ENCODE measurements at regions not wholly inside any gene's neighbourhood (a gene's known extent, or its start where the extent isn't known, plus 50 kb on each side); places are given as distances from the start of the nearest gene placed in this dataset.
A peak's percentile ranks its signal among the peaks of the same experiment; 100 is the strongest.

- no peak for DNase-seq (ENCODE audit: low read depth)
- no peak overlapping the region for H3K4me3 ChIP-seq (ENCODE audit: low read depth, low read length)
- TF ChIP-seq CTCF (IDR thresholded peaks at IDR 0.05; ENCODE audit: insufficient read depth, low read length, poor library complexity, severe bottlenecking) = peak; percentile 48
- H3K36me3 ChIP-seq (ENCODE audit: control insufficient read depth, insufficient read depth, low read length) = no peaks in the 10 kb centered on the region
- no peaks in the 10 kb centered on the region for H3K27me3 ChIP-seq (ENCODE audit: control insufficient read depth, insufficient read depth, low read length)
Observed at GRCh38 chr12:125402874-125403789, 337.9 kb downstream of the AACS start.

- H3K36me3 ChIP-seq (ENCODE audit: control insufficient read depth, insufficient read depth, low read length) = no peaks in the 10 kb centered on the region
- no peak for DNase-seq (ENCODE audit: low read depth)
- no peaks in the 10 kb centered on the region for H3K27me3 ChIP-seq (ENCODE audit: control insufficient read depth, insufficient read depth, low read length)
- H3K4me3 ChIP-seq (ENCODE audit: low read depth, low read length) = no peak overlapping the region
- TF ChIP-seq CTCF (IDR thresholded peaks at IDR 0.05; ENCODE audit: insufficient read depth, low read length, poor library complexity, severe bottlenecking) = no peak
Observed at GRCh38 chr12:125403843-125404242, 338.6 kb downstream of the AACS start.

GRCh38 chr12:125406131-125406530, 340.9 kb downstream of the AACS start:
- no peaks in the 10 kb centered on the region for H3K27me3 ChIP-seq (ENCODE audit: control insufficient read depth, insufficient read depth, low read length)
- no peaks in the 10 kb centered on the region for H3K36me3 ChIP-seq (ENCODE audit: control insufficient read depth, insufficient read depth, low read length)
- H3K4me3 ChIP-seq (ENCODE audit: low read depth, low read length) = no peak overlapping the region
- TF ChIP-seq CTCF (IDR thresholded peaks at IDR 0.05; ENCODE audit: insufficient read depth, low read length, poor library complexity, severe bottlenecking) = no peak
- no peak for DNase-seq (ENCODE audit: low read depth)

- Histone ChIP-seq H3K27me3 (ENCODE audit: control insufficient read depth, insufficient read depth, low read length) (no peaks in the 10 kb centered on the region), H3K4me3 (ENCODE audit: low read depth, low read length) (no peak overlapping the region), H3K36me3 (ENCODE audit: control insufficient read depth, insufficient read depth, low read length) (no peaks in the 10 kb centered on the region)
- TF ChIP-seq CTCF (IDR thresholded peaks at IDR 0.05; ENCODE audit: insufficient read depth, low read length, poor library complexity, severe bottlenecking) = no peak
- no peak for DNase-seq (ENCODE audit: low read depth)
Observed at GRCh38 chr12:125408718-125409117, 343.5 kb downstream of the AACS start.

GRCh38 chr12:125412506-125412905, 347.3 kb downstream of the AACS start:
- H3K4me3 ChIP-seq (ENCODE audit: low read depth, low read length) = no peak overlapping the region
- no peaks in the 10 kb centered on the region for H3K36me3 ChIP-seq (ENCODE audit: control insufficient read depth, insufficient read depth, low read length)
- DNase-seq (ENCODE audit: low read depth) = no peak
- TF ChIP-seq CTCF (IDR thresholded peaks at IDR 0.05; ENCODE audit: insufficient read depth, low read length, poor library complexity, severe bottlenecking) = no peak
- no peaks in the 10 kb centered on the region for H3K27me3 ChIP-seq (ENCODE audit: control insufficient read depth, insufficient read depth, low read length)

- TF ChIP-seq CTCF (IDR thresholded peaks at IDR 0.05; ENCODE audit: insufficient read depth, low read length, poor library complexity, severe bottlenecking) = no peak
- no peaks in the 10 kb centered on the region for H3K27me3 ChIP-seq (ENCODE audit: control insufficient read depth, insufficient read depth, low read length)
- no peak for DNase-seq (ENCODE audit: low read depth)
- H3K4me3 ChIP-seq (ENCODE audit: low read depth, low read length) = no peak overlapping the region
- no peaks in the 10 kb centered on the region for H3K36me3 ChIP-seq (ENCODE audit: control insufficient read depth, insufficient read depth, low read length)
Observed at GRCh38 chr12:125417446-125417845, 352.2 kb downstream of the AACS start.
